Omental fat pad (tissue), 3 donors: ENCODE measurements at regions not wholly inside any gene's neighbourhood (a gene's known extent, or its start where the extent isn't known, plus 50 kb on each side); places are given as distances from the start of the nearest gene placed in this dataset.

ENCODE experiments used
- ATAC-seq: fragments of 150-250 bp; one replicate; pipeline ENCODE4 v1.9.1; 2016; ENCODE audit warnings: mild to moderate bottlenecking, moderate library complexity; ENCODE audit not compliant: low FRiP score
- DNase-seq: peaks from one replicate; pipeline ENCODE4 v3.0.0-alpha.2; 2019; ENCODE audit warnings: low spot score
- CTCF ChIP-seq, 3 donors: fragments of 450-650 bp; IDR thresholded peaks; one replicate each; pipeline ENCODE4 v1.5.1; 2016 to 2017; ENCODE audit warnings: antibody characterized with exemption in 3 of 3, mild to moderate bottlenecking in 3 of 3, moderate library complexity in 2 of 3

- DNase-seq (no peak), ATAC-seq (peak; percentile 29)
- TF ChIP-seq CTCF (IDR thresholded peaks at IDR 0.05), result no peak
Measured at GRCh38 chr7:106772655-106773108, 92.4 kb upstream of the PIK3CG start.

- ATAC-seq (no peak), DNase-seq (no peak)
- no peak for TF ChIP-seq CTCF (IDR thresholded peaks at IDR 0.05)
Measured at GRCh38 chr7:106773228-106773627, 91.9 kb upstream of the PIK3CG start.

- no peak for TF ChIP-seq CTCF (IDR thresholded peaks at IDR 0.05)
- no peak for DNase-seq
- ATAC-seq, result no peak
Measured at GRCh38 chr7:106773721-106774120, 91.4 kb upstream of the PIK3CG start.

GRCh38 chr7:106774213-106774767 is 90.8 kb upstream of the PIK3CG start:
- ATAC-seq, result no peak
- no peak for TF ChIP-seq CTCF (IDR thresholded peaks at IDR 0.05)
- no peak for DNase-seq

- DNase-seq, result no peak
- no peak for TF ChIP-seq CTCF (IDR thresholded peaks at IDR 0.05)
- no peak for ATAC-seq
Measured at GRCh38 chr7:106774768-106775551, 90.1 kb upstream of the PIK3CG start.

- no peak for TF ChIP-seq CTCF (IDR thresholded peaks at IDR 0.05)
- DNase-seq, result no peak
- ATAC-seq, result peak; percentile 60
Measured at GRCh38 chr7:106775552-106775936, 89.5 kb upstream of the PIK3CG start.
